ENCODE measurements at regions not wholly inside any gene's neighbourhood (a gene's known extent, or its start where the extent isn't known, plus 50 kb on each side); places are given as distances from the start of the nearest gene placed in this dataset.

GRCh38 chr7:159253657-159254056 lies 109.0 kb upstream of the VIPR2 start:
- DNase-seq = no peak

- no peak for DNase-seq
Observed at GRCh38 chr7:159250471-159250870, 105.8 kb upstream of the VIPR2 start.

- DNase-seq = no peak
Observed at GRCh38 chr7:159249671-159250070, 105.0 kb upstream of the VIPR2 start.

- DNase-seq = no peak
Observed at GRCh38 chr7:159247910-159248309, 103.2 kb upstream of the VIPR2 start.

DNA sequence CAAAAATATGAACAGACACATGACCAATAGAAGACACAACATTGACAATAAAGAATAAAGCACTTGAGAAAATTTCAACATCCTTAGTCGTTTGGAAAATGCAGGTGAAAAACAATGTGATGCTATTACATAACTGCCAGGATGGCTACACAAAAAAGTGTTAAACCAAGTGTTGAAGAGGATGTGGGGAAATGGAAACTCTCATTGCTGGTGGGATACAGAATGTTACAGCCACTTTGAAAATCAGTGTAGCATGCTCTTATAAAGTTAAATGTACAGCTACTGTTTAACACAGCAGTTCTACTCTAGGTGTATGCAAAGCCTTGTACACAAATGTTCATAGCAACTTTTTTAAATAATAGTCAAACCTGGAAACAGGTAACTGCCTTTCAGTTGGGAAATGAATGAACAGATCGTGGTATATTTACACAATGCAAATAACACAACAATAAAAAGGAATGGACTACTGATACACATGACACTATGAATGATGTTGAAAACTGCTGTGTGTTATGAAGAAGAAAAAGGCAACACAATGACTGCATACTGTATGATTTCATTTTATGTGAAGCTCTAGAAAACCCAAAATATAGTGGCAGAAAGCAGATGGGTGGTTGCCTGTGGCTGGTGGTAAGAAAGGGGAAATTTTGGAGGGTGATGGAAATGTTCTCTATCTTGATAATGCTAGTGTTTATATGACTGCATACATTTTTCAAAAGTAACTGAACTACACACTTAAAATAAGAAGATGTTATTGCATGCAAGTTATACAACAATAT lies 102.2 kb upstream of the VIPR2 start:
- no peak for DNase-seq

DNA sequence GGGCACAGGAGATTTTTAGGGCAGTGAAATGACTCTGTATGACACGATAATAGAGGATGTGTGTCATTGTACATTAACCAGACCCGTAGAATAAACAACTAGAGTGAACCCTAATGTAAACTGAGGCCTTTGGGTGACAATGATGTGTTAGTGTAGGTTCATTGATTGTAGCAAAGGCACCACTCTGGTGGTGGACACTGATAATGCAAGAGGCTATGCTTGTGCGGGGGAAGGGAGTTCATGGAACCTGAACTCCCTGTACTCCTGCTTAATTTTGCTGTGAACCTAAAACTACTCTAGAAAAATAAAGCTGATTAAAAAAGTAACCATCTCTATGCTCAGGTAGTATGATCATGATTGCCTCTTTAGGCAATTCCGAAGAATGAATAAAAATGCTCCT lies 96.3 kb upstream of the VIPR2 start:
- DNase-seq = no peak

DNA sequence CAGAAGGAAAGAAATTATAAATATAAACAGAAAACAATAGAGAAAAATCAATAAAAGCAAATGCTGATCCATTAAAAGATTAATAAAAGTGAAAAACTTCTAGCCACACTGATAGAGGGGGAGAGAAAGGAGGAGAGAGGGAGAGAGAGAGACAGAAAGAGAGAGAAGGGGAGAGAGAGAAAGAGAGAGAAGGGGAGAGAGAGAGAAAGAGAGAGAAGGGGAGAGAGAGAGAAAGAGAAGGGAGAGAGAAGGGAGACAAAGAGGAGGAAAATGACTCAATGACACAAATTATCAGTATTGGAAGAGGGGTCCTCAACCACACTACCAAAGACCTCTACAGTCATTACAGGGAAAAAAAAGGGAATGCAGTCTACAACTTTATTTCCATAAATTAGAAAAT lies 94.4 kb upstream of the VIPR2 start:
- no peak for DNase-seq

DNA sequence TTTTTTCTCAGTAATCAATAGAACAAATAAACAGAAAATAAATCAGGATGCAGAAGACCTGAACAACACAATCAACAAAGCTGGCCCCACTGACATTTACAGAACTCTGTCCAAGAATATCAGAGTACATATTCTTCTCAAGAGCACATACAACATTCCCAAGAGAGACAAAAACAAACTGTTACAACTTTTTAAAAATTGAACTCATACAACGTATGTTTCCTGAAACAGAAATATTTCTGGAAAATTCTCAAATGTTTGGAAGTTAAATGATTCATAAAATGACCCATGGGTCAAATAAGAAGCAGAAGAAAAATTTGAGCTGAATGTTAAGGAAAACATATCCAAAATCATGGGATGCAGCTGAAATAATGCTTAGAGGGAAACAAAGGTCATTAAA lies 93.9 kb upstream of the VIPR2 start:
- no peak for DNase-seq

DNA sequence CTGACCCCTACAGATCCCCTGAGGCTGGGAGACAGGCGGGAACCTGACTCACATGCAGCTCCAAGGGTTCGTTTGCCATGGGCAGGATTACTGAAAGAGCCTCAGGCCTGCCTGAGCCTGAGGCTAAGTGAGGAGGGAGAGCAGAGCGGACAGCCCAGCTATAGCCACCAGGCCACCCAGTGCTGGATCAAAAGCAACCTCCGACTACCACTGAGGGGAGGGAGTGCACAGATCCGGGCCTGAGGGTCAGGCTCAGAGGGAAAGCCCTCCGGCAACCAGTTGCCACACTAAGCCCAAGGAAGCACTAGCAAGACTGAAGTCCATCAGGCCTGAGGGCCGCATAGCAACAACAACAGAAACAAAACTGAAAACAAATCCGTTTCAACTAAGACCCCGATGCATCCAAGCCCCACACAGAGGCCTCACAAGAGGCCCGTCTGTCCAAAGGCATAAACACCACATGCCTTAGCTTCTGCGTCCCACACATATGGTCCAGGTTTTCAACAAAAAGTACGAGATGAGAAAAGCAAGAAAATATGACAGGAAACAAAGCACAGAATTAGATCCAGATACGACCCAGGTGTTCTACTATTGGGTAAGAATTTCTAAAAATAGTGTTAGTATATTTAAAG lies 92.5 kb upstream of the VIPR2 start:
- DNase-seq = no peak

DNA sequence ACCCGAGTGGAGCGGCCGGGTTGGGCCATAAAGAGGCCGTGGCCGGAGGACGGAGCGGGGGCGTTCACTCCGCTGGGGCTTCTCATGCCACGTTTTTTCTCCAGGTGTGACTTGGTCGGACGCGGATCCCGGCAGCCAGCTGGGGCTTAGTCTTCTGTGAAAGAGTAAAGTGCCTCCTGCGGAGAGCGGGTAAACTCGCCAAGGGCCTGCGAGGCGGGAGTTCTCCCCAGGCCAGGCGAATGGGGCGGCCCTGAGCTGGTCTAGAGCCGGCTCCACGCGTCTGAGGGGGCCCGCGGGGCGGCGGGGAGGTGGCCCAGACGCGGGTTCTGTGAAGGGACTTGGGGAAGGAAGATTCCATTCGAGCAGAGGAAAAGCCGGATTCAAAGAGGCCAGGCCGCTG lies 86.3 kb upstream of the VIPR2 start:
- no peak for DNase-seq

DNA sequence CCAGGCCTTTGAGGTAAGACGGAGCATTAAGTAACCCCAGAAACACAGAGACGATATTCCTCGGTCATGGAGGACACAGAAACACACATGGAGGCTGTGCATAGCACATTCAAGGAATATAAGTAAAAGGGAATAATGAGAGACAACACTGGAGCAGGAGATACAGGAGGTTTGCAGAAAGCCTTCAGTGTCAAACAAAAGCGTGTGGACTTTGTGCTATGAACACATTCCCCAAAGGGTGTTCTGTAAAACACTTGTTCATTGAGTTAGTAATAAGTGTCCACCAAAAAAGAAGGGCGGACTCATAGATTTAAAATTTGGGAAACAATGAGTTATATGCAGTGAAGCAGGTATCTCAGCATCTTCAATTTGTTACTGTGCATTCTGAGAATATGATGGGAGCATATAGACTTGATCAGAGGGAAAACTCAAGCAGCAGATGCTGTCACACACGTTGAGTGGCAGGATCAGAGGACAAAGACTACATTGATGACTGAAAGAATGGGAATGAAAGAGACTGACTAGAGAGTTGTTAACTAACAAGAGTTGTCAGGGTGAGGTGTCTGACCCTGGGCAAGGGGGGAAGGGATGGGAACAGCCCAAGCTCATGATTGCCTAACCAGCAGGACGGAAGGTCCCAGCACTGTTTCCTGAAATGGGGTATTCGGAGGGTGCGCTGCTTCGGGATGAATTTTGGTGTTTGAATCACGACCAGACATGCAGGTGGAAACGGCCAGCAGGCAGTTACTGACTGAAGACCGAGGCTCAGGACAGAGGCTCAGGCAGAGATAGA lies 85.2 kb upstream of the VIPR2 start:
- no peak for DNase-seq

GRCh38 chr7:159227433-159227832 lies 82.8 kb upstream of the VIPR2 start:
- no peak for DNase-seq

GRCh38 chr7:159226011-159226702 lies 81.5 kb upstream of the VIPR2 start:
- no peak for DNase-seq

- DNase-seq = no peak
Observed at GRCh38 chr7:159218607-159219006, 73.9 kb upstream of the VIPR2 start.

- DNase-seq = no peak
Observed at GRCh38 chr7:159218170-159218569, 73.5 kb upstream of the VIPR2 start.

GRCh38 chr7:159215076-159215475 lies 70.4 kb upstream of the VIPR2 start:
- no peak for DNase-seq

DNA sequence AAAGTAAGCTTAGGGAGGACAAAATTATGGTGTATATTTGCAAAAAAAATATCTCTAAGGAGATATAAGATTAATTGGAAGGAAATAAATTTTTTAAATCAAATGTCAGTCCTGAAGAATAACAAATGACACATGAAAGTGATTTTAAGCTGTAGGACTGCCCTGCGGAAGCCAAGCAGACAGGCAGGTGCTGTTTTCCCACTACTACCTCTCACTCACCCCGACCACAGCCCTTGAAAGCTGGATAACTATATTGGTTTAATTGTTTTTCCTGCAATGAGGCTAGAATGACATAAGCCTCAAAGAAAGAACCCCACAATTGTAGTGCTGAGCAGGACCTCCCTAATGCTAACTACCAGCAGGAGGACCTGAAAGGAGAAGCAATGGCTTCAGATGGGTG lies 68.6 kb upstream of the VIPR2 start:
- no peak for DNase-seq

GRCh38 chr7:159212226-159212625 lies 67.6 kb upstream of the VIPR2 start:
- no peak for DNase-seq

GRCh38 chr7:159211540-159212182 lies 67.0 kb upstream of the VIPR2 start:
- no peak for DNase-seq

GRCh38 chr7:159210581-159211235 lies 66.0 kb upstream of the VIPR2 start:
- no peak for DNase-seq

- DNase-seq = no peak
Observed at GRCh38 chr7:159209429-159209828, 64.8 kb upstream of the VIPR2 start.

- DNase-seq = no peak
Observed at GRCh38 chr7:159207951-159208350, 63.3 kb upstream of the VIPR2 start.

All from suppressor macrophage treated with lipopolysaccharide for 4 hours (primary cell).